CD1c-positive myeloid dendritic cell (primary cell): ENCODE measurements at regions not wholly inside any gene's neighbourhood (a gene's known extent, or its start where the extent isn't known, plus 50 kb on each side); places are given as distances from the start of the nearest gene placed in this dataset.
"Not testable (repeated sequence)": the region's sequence is repeated elsewhere in the genome, so short reads cannot be mapped to it uniquely, and the experiment has no call there.

Experiments used
- DNase-seq: peaks from one replicate; pipeline ENCODE4 v3.0.0-alpha.2; 2016; ENCODE audit errors: extremely low spot score

GRCh38 chr1:81270051-81270450 is 530.7 kb upstream of the ADGRL2 start:
- DNase-seq, result no peak

DNA sequence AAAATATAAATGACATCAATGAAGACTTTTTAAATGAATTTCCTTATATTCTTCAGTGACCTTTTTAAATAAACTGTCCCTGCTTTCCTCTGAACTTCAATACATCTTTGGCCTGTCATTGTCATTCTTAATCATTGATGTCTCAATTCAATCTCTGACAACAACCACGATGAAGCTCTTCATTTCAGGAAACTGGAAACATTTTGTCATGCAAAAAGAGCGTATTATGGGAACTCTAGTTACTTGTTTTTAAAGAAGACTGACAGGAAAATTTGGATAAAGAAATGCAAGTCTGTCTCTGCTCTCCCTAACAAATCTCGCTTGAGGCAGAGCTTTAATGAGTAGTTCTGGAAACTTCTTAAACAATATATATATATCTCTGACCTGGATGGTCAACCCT is 535.8 kb upstream of the ADGRL2 start:
- no peak for DNase-seq

GRCh38 chr1:81259625-81260411 is 540.9 kb upstream of the ADGRL2 start:
- no peak for DNase-seq

DNA sequence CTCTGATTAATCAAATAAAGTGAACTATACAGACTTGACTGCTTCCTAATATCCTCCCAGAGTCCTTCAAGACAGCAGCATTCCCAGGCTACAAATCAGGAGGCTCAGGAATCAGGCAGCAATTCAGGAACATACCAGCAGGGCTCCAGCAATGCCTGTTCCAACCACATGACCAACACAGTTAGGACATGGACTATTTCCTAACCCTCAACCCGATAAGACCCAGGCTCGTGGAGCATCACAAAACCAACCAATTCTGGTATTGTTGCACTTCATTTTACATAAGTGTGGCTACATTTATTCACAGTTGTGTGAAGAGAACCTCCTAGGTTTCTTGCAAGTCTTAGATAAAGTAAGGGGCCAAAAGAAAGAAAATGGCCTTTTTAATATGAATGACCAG is 546.2 kb upstream of the ADGRL2 start:
- no peak for DNase-seq

- DNase-seq, result no peak
Measured at GRCh38 chr1:81254068-81254467, 546.7 kb upstream of the ADGRL2 start.

DNA sequence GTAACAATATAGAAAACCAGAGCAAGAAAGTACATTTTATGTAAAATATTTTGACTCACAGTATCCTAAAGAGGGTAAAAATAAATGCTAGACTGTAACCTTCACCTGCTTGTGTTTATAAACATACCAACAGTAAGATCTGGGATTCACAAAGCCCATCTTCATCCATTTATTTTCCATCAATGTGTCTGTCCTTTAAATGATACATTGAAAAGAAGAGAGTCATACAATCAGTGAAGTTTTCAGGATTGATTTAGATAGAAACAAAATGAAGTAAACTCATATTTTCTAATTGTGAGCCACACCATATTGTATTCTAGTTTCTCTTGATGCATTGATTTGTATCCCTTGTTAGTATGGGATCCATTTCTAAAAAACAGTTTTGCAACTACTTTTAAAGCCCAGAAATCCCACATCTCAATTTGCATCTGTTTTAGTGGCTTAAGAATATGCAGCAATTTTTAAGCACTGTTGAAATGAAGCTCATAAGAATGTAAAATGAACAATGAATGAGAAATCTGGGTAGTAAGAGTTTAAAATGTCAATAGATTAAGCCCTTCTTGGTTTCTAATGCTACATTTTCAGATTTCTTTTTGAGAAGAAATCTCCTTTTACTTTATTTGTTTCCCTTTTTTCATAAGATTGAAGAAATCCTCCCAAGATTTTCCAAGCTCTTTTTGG is 548.1 kb upstream of the ADGRL2 start:
- DNase-seq, result no peak

GRCh38 chr1:81250825-81251224 is 549.9 kb upstream of the ADGRL2 start:
- not testable (repeated sequence) for DNase-seq

DNA sequence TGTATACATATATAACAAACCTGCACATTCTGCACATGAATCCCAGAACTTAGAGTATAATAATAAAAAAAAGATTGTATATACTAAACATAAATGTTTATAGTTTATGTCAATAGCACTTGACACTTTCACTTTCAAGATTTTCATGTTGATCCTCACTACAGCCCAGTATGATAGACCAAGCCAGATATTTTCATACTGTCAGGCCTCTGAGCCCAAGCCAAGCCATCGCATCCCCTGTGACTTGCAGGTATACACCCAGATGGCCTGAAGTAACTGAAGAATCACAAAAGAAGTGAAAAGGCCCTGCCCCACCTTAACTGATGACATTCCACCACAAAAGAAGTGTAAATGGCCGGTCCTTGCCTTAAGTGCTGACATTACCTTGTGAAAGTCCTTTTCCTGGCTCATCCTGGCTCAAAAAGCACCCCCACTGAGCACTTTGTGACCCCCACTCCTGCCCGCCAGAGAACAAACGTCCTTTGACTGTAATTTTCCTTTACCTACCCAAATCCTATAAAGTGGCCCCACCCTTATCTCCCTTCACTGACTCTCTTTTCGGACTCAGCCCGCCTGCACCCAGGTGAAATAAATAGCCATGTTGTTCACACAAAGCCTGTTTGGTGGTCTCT is 555.5 kb upstream of the ADGRL2 start:
- DNase-seq, result not testable (repeated sequence)

- DNase-seq, result not testable (repeated sequence)
Measured at GRCh38 chr1:81244612-81245011, 556.1 kb upstream of the ADGRL2 start.

- DNase-seq, result no peak
Measured at GRCh38 chr1:81242103-81242502, 558.6 kb upstream of the ADGRL2 start.

- no peak for DNase-seq
Measured at GRCh38 chr1:81238129-81238528, 562.6 kb upstream of the ADGRL2 start.

GRCh38 chr1:81237473-81238089 is 563.2 kb upstream of the ADGRL2 start:
- DNase-seq, result no peak

- DNase-seq, result no peak
Measured at GRCh38 chr1:81234237-81234636, 566.5 kb upstream of the ADGRL2 start.

GRCh38 chr1:81233591-81233990 is 567.1 kb upstream of the ADGRL2 start:
- no peak for DNase-seq

DNA sequence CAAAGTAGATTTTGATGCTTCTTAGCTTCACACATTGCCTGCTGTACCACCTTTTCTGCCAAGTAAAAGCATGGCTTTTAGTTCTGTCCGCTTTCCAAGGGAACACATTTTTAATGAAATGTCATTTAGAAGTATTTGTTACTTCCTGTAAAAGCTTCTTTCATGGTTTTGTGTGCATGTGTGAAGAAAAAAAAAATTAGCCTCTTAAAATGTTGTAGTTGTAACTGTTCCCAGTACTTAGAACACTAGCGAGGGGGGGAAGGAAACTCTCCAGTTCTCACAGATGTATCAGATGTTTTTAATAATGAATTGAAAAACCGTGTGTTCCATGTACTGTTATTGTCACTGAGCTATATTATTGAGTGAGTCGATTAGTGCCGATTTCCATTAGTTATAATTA is 568.3 kb upstream of the ADGRL2 start:
- no peak for DNase-seq

DNA sequence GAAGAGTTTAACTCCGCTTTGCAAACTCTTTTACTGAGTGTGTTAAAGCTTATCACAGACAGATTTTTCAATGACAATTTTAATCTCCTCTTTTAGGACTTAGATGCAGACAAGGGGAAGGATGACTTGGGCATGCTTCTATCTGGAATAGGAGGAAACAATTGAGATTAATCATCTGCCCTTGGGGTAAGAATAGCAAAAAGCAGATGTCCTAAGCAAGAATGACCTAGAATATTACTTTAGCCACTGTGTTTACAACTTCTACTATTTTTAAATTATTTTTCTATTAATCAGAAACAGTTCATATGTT is 569.0 kb upstream of the ADGRL2 start:
- no peak for DNase-seq

DNA sequence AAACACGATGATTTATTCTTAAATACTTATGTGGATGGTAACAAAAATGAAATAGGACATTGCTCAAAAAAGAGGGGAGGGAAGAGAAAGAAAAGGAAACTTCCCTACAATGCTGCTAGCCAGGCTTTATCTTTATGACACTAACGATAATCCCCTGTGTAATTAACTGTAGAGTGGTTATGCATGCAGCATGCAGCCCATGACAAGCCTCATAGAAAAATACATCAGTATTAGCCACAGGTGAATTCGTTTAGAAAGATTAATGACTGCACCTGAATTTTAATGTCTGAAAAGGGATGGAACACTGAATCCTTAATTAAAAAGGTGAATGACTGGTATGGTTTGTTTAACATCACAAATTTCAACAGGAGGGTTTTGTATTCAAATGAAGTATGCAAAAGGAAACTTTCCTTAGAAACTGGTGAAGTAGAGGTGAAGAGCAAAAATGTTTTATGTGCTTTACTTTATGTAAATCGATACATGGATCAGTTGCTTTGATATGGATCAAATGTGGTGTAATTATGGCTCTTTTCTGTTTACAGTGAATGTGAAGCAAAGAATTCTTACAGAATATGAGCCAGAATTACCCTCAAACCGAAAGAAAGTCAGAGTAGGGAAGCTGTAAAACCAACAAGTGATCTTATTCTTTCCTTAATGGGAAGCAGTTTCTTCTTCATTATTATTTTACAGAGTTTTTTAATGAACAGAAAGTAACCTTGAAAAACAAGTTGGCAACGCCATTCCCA is 569.6 kb upstream of the ADGRL2 start:
- DNase-seq, result no peak

- DNase-seq, result no peak
Measured at GRCh38 chr1:81228926-81229325, 571.8 kb upstream of the ADGRL2 start.

DNA sequence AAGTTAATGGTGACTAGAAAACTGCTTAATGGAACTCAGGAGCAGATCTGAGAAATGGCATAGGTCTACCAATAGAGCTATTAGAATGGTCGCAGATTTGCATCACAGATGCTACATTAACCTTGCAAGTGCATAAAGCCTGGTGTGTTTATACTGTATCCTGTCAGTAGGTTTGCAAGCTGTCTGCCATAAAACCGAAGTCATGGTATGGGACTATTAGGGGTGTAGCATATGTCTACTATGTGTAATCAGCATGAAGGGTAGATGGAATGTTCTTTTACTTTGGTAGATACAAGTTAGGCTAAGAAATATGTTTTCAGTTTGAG is 574.2 kb upstream of the ADGRL2 start:
- no peak for DNase-seq

DNA sequence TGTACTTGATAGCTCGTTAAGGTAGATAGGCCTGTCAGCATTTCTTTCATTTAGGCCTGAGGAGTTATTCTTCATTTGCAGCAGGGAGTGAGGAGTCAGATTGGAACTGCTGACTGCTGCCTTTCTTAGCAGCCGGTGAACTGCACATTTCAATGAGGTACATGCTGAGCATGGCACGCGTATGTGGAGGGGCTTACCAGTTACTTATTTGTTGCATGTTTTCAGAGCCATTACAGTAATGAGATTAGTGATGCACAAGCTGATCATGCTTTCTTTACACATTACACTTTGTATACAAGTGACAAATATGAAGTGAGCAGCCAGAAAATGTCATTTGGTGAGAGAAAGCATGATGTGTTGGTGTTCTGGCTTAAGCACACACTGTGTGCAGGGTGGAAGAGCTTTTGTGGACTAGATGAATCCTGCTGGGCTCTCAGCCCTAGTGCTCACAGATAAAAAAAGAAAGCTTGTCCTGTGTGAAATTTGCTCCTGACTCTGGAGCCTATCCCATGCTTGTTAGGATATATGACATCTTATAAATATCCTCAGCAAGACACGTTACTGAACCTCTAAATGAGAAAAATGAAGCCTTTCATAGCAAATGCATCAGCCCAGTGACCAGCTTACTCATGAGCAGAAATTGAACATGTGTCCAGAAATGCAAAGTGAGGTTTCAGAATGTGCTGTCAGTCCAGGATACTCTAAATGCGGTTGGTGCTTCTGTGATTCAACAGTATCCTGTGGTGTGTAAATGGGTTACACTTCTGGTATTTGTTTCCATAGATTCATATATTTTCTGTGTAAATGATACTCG is 574.7 kb upstream of the ADGRL2 start:
- DNase-seq, result no peak

DNA sequence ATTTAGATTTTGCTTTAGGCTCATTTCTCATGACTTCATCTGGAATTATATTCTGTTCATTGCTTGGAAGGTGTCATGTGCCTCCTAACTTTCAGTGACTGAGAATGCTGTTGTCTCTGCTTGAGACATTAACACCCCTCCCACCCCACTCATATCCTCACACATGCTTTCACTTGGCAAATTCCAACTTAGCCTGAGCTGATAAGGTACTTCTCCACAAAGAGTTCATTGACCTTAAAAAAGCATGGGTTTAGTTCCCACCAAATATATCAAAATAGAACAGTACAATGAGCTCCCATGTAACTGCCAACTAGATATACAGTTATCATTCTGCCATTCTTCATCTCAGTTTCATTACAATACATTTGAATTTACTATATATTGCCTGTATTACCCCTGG is 576.5 kb upstream of the ADGRL2 start:
- no peak for DNase-seq
